ENCODE measurements at regions not wholly inside any gene's neighbourhood (a gene's known extent, or its start where the extent isn't known, plus 50 kb on each side); places are given as distances from the start of the nearest gene placed in this dataset.

DNA sequence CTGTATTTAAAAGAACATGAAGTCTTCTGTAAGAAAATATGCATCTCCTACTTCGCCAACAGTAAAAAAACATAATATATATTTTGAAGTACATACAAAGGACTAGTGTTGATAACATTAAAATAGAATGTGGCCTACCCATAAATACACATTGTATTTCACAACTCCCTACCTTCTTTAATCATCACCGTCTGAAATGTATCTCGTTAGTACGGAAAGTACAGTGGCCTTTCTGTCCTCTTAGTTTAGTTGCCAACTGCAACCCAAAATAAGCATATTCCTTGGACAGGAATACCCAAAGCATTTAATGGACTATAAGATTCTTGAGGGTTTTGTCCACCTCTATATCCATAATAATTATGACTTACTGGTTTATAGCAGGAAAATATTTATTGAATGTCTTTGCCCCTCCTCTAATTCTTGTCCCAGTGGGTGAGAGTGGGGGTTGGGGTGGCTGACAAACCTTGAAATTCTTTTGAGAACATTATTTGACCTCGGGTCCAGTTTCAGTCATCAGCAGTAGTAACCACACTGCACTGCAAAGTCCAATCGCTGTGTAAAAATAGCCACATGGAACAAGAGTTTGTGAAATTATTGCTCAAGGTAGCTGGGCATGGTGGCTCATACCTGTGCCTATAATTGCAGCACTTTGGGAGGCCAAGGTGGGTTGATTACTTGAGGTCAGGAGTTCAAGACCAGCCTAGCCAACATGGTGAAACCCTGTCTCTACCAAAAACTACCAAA lies 474.5 kb downstream of the KLHL13 start:
- TF ChIP-seq, protein P1, sequence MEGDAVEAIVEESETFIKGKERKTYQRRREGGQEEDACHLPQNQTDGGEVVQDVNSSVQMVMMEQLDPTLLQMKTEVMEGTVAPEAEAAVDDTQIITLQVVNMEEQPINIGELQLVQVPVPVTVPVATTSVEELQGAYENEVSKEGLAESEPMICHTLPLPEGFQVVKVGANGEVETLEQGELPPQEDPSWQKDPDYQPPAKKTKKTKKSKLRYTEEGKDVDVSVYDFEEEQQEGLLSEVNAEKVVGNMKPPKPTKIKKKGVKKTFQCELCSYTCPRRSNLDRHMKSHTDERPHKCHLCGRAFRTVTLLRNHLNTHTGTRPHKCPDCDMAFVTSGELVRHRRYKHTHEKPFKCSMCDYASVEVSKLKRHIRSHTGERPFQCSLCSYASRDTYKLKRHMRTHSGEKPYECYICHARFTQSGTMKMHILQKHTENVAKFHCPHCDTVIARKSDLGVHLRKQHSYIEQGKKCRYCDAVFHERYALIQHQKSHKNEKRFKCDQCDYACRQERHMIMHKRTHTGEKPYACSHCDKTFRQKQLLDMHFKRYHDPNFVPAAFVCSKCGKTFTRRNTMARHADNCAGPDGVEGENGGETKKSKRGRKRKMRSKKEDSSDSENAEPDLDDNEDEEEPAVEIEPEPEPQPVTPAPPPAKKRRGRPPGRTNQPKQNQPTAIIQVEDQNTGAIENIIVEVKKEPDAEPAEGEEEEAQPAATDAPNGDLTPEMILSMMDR (IDR thresholded peaks at IDR 0.05; ENCODE audit: insufficient read depth, low read depth, low read length) = no peak
- TF ChIP-seq EZH2 (IDR thresholded peaks at IDR 0.05; ENCODE audit: insufficient read depth, low read length) = no peak
